ENCODE measurements at regions not wholly inside any gene's neighbourhood (a gene's known extent, or its start where the extent isn't known, plus 50 kb on each side); places are given as distances from the start of the nearest gene placed in this dataset.

GRCh38 chr3:13204177-13204581, 130.9 kb upstream of the IQSEC1 start:
- TF ChIP-seq POLR2A (IDR thresholded peaks at IDR 0.05; ENCODE audit: low read length) = no peak
- no peak for TF ChIP-seq GATA1 (IDR thresholded peaks at IDR 0.05; ENCODE audit: low read depth, low read length)
